Calu3 (cell line): ENCODE measurements at regions not wholly inside any gene's neighbourhood (a gene's known extent, or its start where the extent isn't known, plus 50 kb on each side); places are given as distances from the start of the nearest gene placed in this dataset.

Source experiments
- BruUV-seq: library from RNA; stranded (reverse); fragments of 400-500 nt; replicated peaks from 2 replicates; lab custom pipeline; 2021; lab: Mats Ljungman, UMichigan
- CTCF ChIA-PET: fragments of 300-600 bp; sonication (Branson Sonifier 250); formaldehyde crosslinking; loops from one replicate; lab custom pipeline; 2022; ENCODE audit warnings: antibody characterized with exemption; lab: Charles Lee
- DNase-seq: peaks from one replicate; pipeline ENCODE4 v3.0.0; 2022
- H3K27ac Mint-ChIP-seq: one replicate; pipeline ENCODE4 v1.8.0; 2022; ENCODE audit warnings: mixed read lengths; ENCODE audit not compliant: unreplicated experiment
- H3K27me3 Mint-ChIP-seq: one replicate; pipeline ENCODE4 v1.8.0; 2022; ENCODE audit warnings: mixed read lengths; ENCODE audit not compliant: unreplicated experiment
- H3K36me3 Mint-ChIP-seq: one replicate; pipeline ENCODE4 v1.8.0; 2022; ENCODE audit warnings: mild to moderate bottlenecking, moderate library complexity, mixed read lengths; ENCODE audit not compliant: insufficient read depth, unreplicated experiment
- H3K4me1 Mint-ChIP-seq: one replicate; pipeline ENCODE4 v1.8.0; 2022; ENCODE audit warnings: mild to moderate bottlenecking, low read depth, mixed read lengths; ENCODE audit not compliant: unreplicated experiment
- H3K4me3 Mint-ChIP-seq: one replicate; pipeline ENCODE4 v1.8.0; 2022; ENCODE audit warnings: mild to moderate bottlenecking, low read depth, moderate library complexity, mixed read lengths; ENCODE audit not compliant: unreplicated experiment
- H3K9me3 Mint-ChIP-seq: one replicate; pipeline ENCODE4 v1.8.0; 2022; ENCODE audit warnings: low read depth, mixed read lengths; ENCODE audit not compliant: unreplicated experiment
- CTCF ChIP-seq: fragments of 200-600 bp; IDR thresholded peaks from one replicate; pipeline ENCODE4 v1.8.0; 2022; ENCODE audit warnings: antibody characterized with exemption; ENCODE audit not compliant: unreplicated experiment
- intact Hi-C: fragments of 100-400 bp; cut with micrococcal nuclease; formaldehyde crosslinking; loops from one replicate; pipeline ENCODE4 v1.10.0; 2022; ENCODE audit not compliant: unreplicated experiment

GRCh38 chr10:107614939-107615685 is 450.6 kb upstream of the SORCS1 start:
- intact Hi-C loops, result no loop called here
- CTCF ChIA-PET, result no interaction called here
- BruUV-seq, result no TSS peak
- Mint-ChIP-seq H3K36me3 (no peaks in the 10 kb centered on the region), H3K9me3 (peaks cover 7% of the 10 kb centered on the region), H3K4me3 (no peak overlapping the region), H3K27ac (no peak overlapping the region), H3K4me1 (no peaks in the 10 kb centered on the region), H3K27me3 (no peaks in the 10 kb centered on the region)
- TF ChIP-seq CTCF, result no peak
- no peak for DNase-seq

DNA sequence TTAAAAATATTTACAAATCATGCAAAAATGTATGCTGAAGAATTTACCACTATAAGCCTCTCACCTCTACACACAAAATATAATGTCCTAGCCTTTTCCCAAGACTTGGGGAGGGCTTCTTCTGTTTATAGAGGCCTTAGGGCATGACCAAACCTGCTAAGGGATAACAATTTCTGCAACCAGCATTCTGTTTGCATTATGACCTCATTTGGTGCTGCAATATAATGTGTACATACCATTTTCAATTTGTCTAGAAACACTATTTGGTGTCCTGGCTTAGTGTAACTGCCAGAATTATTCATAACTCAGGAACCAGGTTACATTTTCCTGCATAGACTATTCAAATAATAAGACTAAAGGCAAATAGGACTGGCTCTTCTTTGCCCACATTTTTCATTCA is 446.6 kb upstream of the SORCS1 start:
- CTCF ChIA-PET, result no interaction called here
- DNase-seq, result no peak
- TF ChIP-seq CTCF, result no peak
- Mint-ChIP-seq H3K9me3 (no peaks in the 10 kb centered on the region), H3K27ac (no peak overlapping the region), H3K36me3 (no peaks in the 10 kb centered on the region), H3K4me3 (no peak overlapping the region), H3K27me3 (no peaks in the 10 kb centered on the region), H3K4me1 (no peaks in the 10 kb centered on the region)
- intact Hi-C loops, result no loop called here
- no TSS peak for BruUV-seq

DNA sequence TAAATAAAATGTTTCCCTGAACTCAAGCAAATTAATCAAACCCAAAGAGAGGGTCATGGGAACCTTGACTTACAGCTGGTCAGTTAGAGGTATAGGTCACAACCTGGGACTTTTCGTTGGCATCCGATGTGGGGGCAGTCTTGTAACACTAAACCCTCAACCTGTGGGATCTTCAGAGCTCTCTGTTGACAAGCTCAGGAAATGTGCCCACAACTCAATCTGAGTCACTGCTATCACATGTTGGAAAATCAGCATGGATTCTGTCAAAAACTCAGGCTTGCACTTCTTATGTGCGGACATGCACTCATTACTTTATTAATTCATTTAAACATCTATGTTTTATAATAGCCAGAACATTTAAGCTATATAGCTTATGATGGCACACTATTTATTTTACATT is 424.6 kb upstream of the SORCS1 start:
- intact Hi-C loops, result no loop called here
- no peaks in the 10 kb centered on the region for H3K27me3 Mint-ChIP-seq
- no TSS peak for BruUV-seq
- H3K4me1 Mint-ChIP-seq, result no peaks in the 10 kb centered on the region
- DNase-seq, result no peak
- TF ChIP-seq CTCF, result no peak
- no peaks in the 10 kb centered on the region for H3K36me3 Mint-ChIP-seq
- peaks cover 3% of the 10 kb centered on the region for H3K9me3 Mint-ChIP-seq
- no peak overlapping the region for H3K27ac Mint-ChIP-seq
- CTCF ChIA-PET, result no interaction called here
- no peak overlapping the region for H3K4me3 Mint-ChIP-seq

GRCh38 chr10:107585630-107586029 is 421.1 kb upstream of the SORCS1 start:
- peaks cover 6% of the 10 kb centered on the region for H3K9me3 Mint-ChIP-seq
- H3K4me1 Mint-ChIP-seq, result no peaks in the 10 kb centered on the region
- CTCF ChIA-PET, result no interaction called here
- no peak for DNase-seq
- TF ChIP-seq CTCF, result no peak
- no TSS peak for BruUV-seq
- H3K27ac Mint-ChIP-seq, result no peak overlapping the region
- no peak overlapping the region for H3K4me3 Mint-ChIP-seq
- intact Hi-C loops, result no loop called here
- H3K36me3 Mint-ChIP-seq, result no peaks in the 10 kb centered on the region
- no peaks in the 10 kb centered on the region for H3K27me3 Mint-ChIP-seq
